H9 (cell line): ENCODE measurements at regions not wholly inside any gene's neighbourhood (a gene's known extent, or its start where the extent isn't known, plus 50 kb on each side); places are given as distances from the start of the nearest gene placed in this dataset.

ENCODE experiments used
- DNase-seq: peaks from one replicate; pipeline ENCODE4 v3.0.0-alpha.2; 2017
- H2AFZ ChIP-seq: one replicate; pipeline ENCODE4 v1.6.1; 2013; ENCODE audit warnings: mild to moderate bottlenecking, low read length, control low read depth, moderate library complexity
- H2AK5ac ChIP-seq: 2 replicates; pipeline ENCODE4 v1.6.1; 2013; ENCODE audit warnings: low read length, control low read depth, mixed read lengths; ENCODE audit not compliant: insufficient read length
- H2BK120ac ChIP-seq: one replicate; pipeline ENCODE4 v1.6.1; 2013; ENCODE audit warnings: low read depth, mild to moderate bottlenecking, low read length, control low read depth, inconsistent platforms; ENCODE audit not compliant: poor library complexity, severe bottlenecking
- H2BK12ac ChIP-seq: 2 replicates; pipeline ENCODE4 v1.6.1; 2013; ENCODE audit warnings: low read length, control low read depth, mixed read lengths, low read depth; ENCODE audit not compliant: insufficient read length
- H2BK15ac ChIP-seq: 2 replicates; pipeline ENCODE4 v1.6.1; 2013; ENCODE audit warnings: low read depth, low read length, control low read depth
- H2BK20ac ChIP-seq: one replicate; pipeline ENCODE4 v1.6.1; 2013; ENCODE audit warnings: low read depth, mild to moderate bottlenecking, low read length, control low read depth, inconsistent platforms; ENCODE audit not compliant: poor library complexity, severe bottlenecking
- H2BK5ac ChIP-seq: 2 replicates; pipeline ENCODE4 v1.6.1; 2013; ENCODE audit warnings: low read length, control low read depth, mixed read lengths; ENCODE audit not compliant: insufficient read length
- H3K14ac ChIP-seq: 2 replicates; pipeline ENCODE4 v1.6.1; 2013; ENCODE audit warnings: low read length, control low read depth; ENCODE audit not compliant: insufficient read depth
- H3K18ac ChIP-seq: 2 replicates; pipeline ENCODE4 v1.6.1; 2013; ENCODE audit warnings: low read depth, mild to moderate bottlenecking, mixed read lengths, low read length, control low read depth; ENCODE audit not compliant: insufficient read length
- H3K23ac ChIP-seq: 2 replicates; pipeline ENCODE4 v1.6.1; 2013; ENCODE audit warnings: low read length, control low read depth, mixed read lengths, low read depth; ENCODE audit not compliant: insufficient read length
- H3K23me2 ChIP-seq: 2 replicates; pipeline ENCODE4 v1.6.1; 2013; ENCODE audit warnings: low read depth, mild to moderate bottlenecking, mixed read lengths, low read length, control low read depth; ENCODE audit not compliant: insufficient read length, poor library complexity, severe bottlenecking
- H3K27ac ChIP-seq: 2 replicates; pipeline ENCODE4 v1.5.1; 2013; ENCODE audit warnings: low read length, control low read depth, mixed read lengths, low read depth; ENCODE audit not compliant: insufficient read length
- H3K27me3 ChIP-seq: 2 replicates; pipeline ENCODE4 v1.6.1; 2013; ENCODE audit warnings: low read length, control low read depth, inconsistent platforms; ENCODE audit not compliant: insufficient read depth
- H3K4ac ChIP-seq: 2 replicates; pipeline ENCODE4 v1.6.1; 2013; ENCODE audit warnings: low read depth, mild to moderate bottlenecking, control low read depth, inconsistent platforms, low read length, moderate library complexity
- H3K4me1 ChIP-seq: 2 replicates; pipeline ENCODE4 v1.6.1; 2013; ENCODE audit warnings: low read length, control low read depth, inconsistent platforms; ENCODE audit not compliant: insufficient read depth
- H3K4me2 ChIP-seq: 2 replicates; pipeline ENCODE4 v1.6.1; 2013; ENCODE audit warnings: low read length, control low read depth, mixed read lengths; ENCODE audit not compliant: insufficient read length, insufficient read depth
- H3K56ac ChIP-seq: 2 replicates; pipeline ENCODE4 v1.6.1; 2013; ENCODE audit warnings: low read depth, mild to moderate bottlenecking, mixed read lengths, low read length, control low read depth; ENCODE audit not compliant: insufficient read length
- H3K79me1 ChIP-seq: 2 replicates; pipeline ENCODE4 v1.6.1; 2013; ENCODE audit warnings: low read depth, mild to moderate bottlenecking, moderate library complexity, low read length, control low read depth, inconsistent platforms; ENCODE audit not compliant: insufficient read depth, poor library complexity, severe bottlenecking
- H3K79me2 ChIP-seq: 2 replicates; pipeline ENCODE4 v1.6.1; 2013; ENCODE audit warnings: low read length, control low read depth, inconsistent platforms; ENCODE audit not compliant: insufficient read depth
- H3K9ac ChIP-seq: 2 replicates; pipeline ENCODE4 v1.6.1; 2013; ENCODE audit warnings: low read length, control low read depth, mixed read lengths; ENCODE audit not compliant: insufficient read length; ENCODE audit errors: extremely low read depth
- H3K9me3 ChIP-seq: one replicate; pipeline ENCODE4 v1.6.1; 2013; ENCODE audit warnings: low read depth, low read length, inconsistent platforms; ENCODE audit not compliant: control insufficient read depth
- H3T11ph ChIP-seq: one replicate; pipeline ENCODE4 v1.6.1; 2013; ENCODE audit warnings: mild to moderate bottlenecking, low read length, control low read depth, inconsistent platforms
- H4K20me1 ChIP-seq: one replicate; pipeline ENCODE4 v1.6.1; 2013; ENCODE audit not compliant: control insufficient read depth, insufficient read length, insufficient read depth
- H4K5ac ChIP-seq: 2 replicates; pipeline ENCODE4 v1.6.1; 2013; ENCODE audit warnings: low read depth, mild to moderate bottlenecking, mixed read lengths, low read length, control low read depth; ENCODE audit not compliant: insufficient read length
- H4K8ac ChIP-seq: replicated peaks from 2 replicates; pipeline ENCODE4 v1.6.1; 2013; ENCODE audit warnings: low read length, control low read depth, mixed read lengths, low read depth; ENCODE audit not compliant: insufficient read length
- H4K91ac ChIP-seq: 2 replicates; pipeline ENCODE4 v1.6.1; 2013; ENCODE audit warnings: low read depth, mild to moderate bottlenecking, moderate library complexity, mixed read lengths, low read length, control low read depth; ENCODE audit not compliant: insufficient read length
- H3K27ac Mint-ChIP-seq, 3 experiments: 2 replicates in 2 of 3; 3 replicates in 1 of 3; pipeline ENCODE4 v1.8.0; 2020 to 2021; ENCODE audit warnings: mixed read lengths in 3 of 3, mild to moderate bottlenecking in 1 of 3, moderate library complexity in 1 of 3
- H3K27me3 Mint-ChIP-seq: 2 replicates; pipeline ENCODE4 v1.8.0; 2021; ENCODE audit warnings: low read depth, mild to moderate bottlenecking, moderate library complexity, mixed read lengths
- H3K36me3 Mint-ChIP-seq, 3 experiments: 2 replicates in 2 of 3; 3 replicates in 1 of 3; pipeline ENCODE4 v1.8.0; 2020 to 2021; ENCODE audit warnings: low read depth in 3 of 3, mixed read lengths in 3 of 3; ENCODE audit not compliant: insufficient read depth in 1 of 3
- H3K4me1 Mint-ChIP-seq, 2 experiments: 2 replicates each; pipeline ENCODE4 v1.8.0; 2020; ENCODE audit warnings: mixed read lengths in 2 of 2
- H3K4me3 Mint-ChIP-seq, 2 experiments: 2 replicates in 1 of 2; 3 replicates in 1 of 2; pipeline ENCODE4 v1.8.0; 2020 to 2021; ENCODE audit warnings: mild to moderate bottlenecking in 2 of 2, mixed read lengths in 2 of 2, moderate library complexity in 1 of 2
- H3K9me3 Mint-ChIP-seq, 2 experiments: 2 replicates in 1 of 2; 3 replicates in 1 of 2; pipeline ENCODE4 v1.8.0; 2020; ENCODE audit warnings: mild to moderate bottlenecking in 2 of 2, mixed read lengths in 2 of 2, moderate library complexity in 1 of 2
- WGBS: extraction: QIAGEN DNeasy Blood & Tissue Kit; methylation state at CpG from one replicate; pipeline ENCODE4 v1.1.7; 2013; ENCODE audit warnings: missing lambda C conversion rate, low lambda C conversion rate, mixed read lengths; ENCODE audit not compliant: insufficient read length; ENCODE audit errors: extremely low coverage; 5-methylcytosine and 5-hydroxymethylcytosine counted together
- TF ChIP-seq, protein P1 (sequence below): fragments of 200-600 bp; sonication (generic); conservative IDR thresholded peaks from 3 replicates; pipeline ENCODE4 v1.8.0; 2021; ENCODE audit warnings: antibody characterized with exemption, mild to moderate bottlenecking

GRCh38 chr7:131878777-131879176, 322.3 kb upstream of the PODXL start:
- H3K4me3 Mint-ChIP-seq = no peak overlapping the region
- H2BK20ac ChIP-seq = no peak overlapping the region
- H3K9me3 Mint-ChIP-seq = no peaks in the 10 kb centered on the region
- H3K4me1 ChIP-seq = no peaks in the 10 kb centered on the region
- H3K4me1 Mint-ChIP-seq = peaks cover 7 to 13% of the 10 kb centered on the region in 2 experiments; a peak in 3 of 4 replicates
- no peak overlapping the region for H2BK15ac ChIP-seq
- no peak overlapping the region for H2BK5ac ChIP-seq
- H4K5ac ChIP-seq = no peak overlapping the region
- H3K4me2 ChIP-seq = no peak overlapping the region
- no peaks in the 10 kb centered on the region for H3K23me2 ChIP-seq
- no peaks in the 10 kb centered on the region for H3K36me3 Mint-ChIP-seq
- no peaks in the 10 kb centered on the region for H3K79me1 ChIP-seq
- H3K18ac ChIP-seq = no peak overlapping the region
- TF ChIP-seq, protein P1, sequence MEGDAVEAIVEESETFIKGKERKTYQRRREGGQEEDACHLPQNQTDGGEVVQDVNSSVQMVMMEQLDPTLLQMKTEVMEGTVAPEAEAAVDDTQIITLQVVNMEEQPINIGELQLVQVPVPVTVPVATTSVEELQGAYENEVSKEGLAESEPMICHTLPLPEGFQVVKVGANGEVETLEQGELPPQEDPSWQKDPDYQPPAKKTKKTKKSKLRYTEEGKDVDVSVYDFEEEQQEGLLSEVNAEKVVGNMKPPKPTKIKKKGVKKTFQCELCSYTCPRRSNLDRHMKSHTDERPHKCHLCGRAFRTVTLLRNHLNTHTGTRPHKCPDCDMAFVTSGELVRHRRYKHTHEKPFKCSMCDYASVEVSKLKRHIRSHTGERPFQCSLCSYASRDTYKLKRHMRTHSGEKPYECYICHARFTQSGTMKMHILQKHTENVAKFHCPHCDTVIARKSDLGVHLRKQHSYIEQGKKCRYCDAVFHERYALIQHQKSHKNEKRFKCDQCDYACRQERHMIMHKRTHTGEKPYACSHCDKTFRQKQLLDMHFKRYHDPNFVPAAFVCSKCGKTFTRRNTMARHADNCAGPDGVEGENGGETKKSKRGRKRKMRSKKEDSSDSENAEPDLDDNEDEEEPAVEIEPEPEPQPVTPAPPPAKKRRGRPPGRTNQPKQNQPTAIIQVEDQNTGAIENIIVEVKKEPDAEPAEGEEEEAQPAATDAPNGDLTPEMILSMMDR = no peak
- no peak overlapping the region for H2BK120ac ChIP-seq
- H3K9me3 ChIP-seq = no peaks in the 10 kb centered on the region
- no peak overlapping the region for H3T11ph ChIP-seq
- H3K4ac ChIP-seq = no peak overlapping the region
- H3K27ac ChIP-seq = no peak overlapping the region
- no peak overlapping the region for H2BK12ac ChIP-seq
- no peak overlapping the region for H4K91ac ChIP-seq
- no peaks in the 10 kb centered on the region for H3K79me2 ChIP-seq
- no peaks in the 10 kb centered on the region for H3K27me3 ChIP-seq
- no peak overlapping the region for H2AFZ ChIP-seq
- H3K27ac Mint-ChIP-seq = no peak overlapping the region
- no peak overlapping the region for H4K8ac ChIP-seq
- no peak overlapping the region for H2AK5ac ChIP-seq
- no peak overlapping the region for H3K14ac ChIP-seq
- no peak overlapping the region for H3K9ac ChIP-seq
- DNase-seq = no peak
- no peaks in the 10 kb centered on the region for H4K20me1 ChIP-seq
- H3K27me3 Mint-ChIP-seq = peaks cover 22% of the 10 kb centered on the region
- H3K23ac ChIP-seq = no peak overlapping the region
- no peak overlapping the region for H3K56ac ChIP-seq
- whole genome bisulfite sequencing = no CpG with 5 or more reads among the region's 2 CpGs
